GM12864 (cell line): ENCODE measurements at regions not wholly inside any gene's neighbourhood (a gene's known extent, or its start where the extent isn't known, plus 50 kb on each side); places are given as distances from the start of the nearest gene placed in this dataset.
"Not testable (repeated sequence)": the region's sequence is repeated elsewhere in the genome, so short reads cannot be mapped to it uniquely, and the experiment has no call there.

ENCODE experiments used
- DNase-seq: peaks from one replicate; pipeline ENCODE4 v3.0.0-alpha.2; 2011; ENCODE audit warnings: low read depth
- H3K4me3 ChIP-seq: 2 replicates; pipeline ENCODE4 v1.5.1; 2011; ENCODE audit warnings: mild to moderate bottlenecking, low read depth, low read length, control low read depth
- TF ChIP-seq, protein P1 (sequence below): IDR thresholded peaks from 2 replicates; pipeline ENCODE4 v1.5.1; 2011; ENCODE audit warnings: low read depth, mild to moderate bottlenecking, moderate library complexity, low read length, control low read depth, inconsistent platforms; ENCODE audit errors: missing control alignments

DNA sequence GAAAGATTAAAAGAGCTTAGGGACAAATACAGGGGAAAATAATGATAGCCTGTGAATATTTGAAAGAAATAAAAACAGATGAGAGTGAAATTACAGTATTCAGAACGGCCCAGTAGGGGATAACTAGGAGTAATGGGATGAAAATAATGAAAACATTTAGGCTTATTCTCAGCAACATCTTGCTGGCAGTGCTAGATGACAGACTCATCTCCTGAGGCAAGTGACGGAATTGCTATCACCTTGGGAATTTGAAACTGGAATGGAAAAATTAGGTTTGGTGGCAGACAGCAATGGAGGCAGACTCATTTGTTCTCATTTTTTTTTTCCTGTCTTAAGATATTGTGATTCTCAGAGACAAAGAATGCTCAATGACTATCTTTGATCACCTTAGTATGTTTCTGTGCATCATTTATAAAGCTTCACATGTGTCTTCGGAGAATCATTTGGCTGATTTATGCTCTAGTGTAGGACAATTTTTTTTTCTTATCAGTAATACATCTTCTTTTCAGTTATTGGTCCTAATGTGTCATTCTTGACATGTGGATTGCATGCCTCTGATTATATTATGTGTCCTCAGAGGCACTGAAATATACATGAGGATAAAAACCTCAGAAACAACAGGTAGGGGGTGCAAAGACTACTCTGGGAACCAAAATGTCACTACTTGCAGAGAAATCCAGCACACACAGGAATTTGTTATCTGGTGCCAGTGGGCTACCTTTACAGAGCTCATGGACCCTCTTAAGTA, 711.7 kb downstream of the EDEM1 start:
- TF ChIP-seq, protein P1, sequence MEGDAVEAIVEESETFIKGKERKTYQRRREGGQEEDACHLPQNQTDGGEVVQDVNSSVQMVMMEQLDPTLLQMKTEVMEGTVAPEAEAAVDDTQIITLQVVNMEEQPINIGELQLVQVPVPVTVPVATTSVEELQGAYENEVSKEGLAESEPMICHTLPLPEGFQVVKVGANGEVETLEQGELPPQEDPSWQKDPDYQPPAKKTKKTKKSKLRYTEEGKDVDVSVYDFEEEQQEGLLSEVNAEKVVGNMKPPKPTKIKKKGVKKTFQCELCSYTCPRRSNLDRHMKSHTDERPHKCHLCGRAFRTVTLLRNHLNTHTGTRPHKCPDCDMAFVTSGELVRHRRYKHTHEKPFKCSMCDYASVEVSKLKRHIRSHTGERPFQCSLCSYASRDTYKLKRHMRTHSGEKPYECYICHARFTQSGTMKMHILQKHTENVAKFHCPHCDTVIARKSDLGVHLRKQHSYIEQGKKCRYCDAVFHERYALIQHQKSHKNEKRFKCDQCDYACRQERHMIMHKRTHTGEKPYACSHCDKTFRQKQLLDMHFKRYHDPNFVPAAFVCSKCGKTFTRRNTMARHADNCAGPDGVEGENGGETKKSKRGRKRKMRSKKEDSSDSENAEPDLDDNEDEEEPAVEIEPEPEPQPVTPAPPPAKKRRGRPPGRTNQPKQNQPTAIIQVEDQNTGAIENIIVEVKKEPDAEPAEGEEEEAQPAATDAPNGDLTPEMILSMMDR: no peak
- no peak for DNase-seq
- H3K4me3 ChIP-seq: no peak overlapping the region

- TF ChIP-seq, protein P1: no peak
- DNase-seq: no peak
Measured at GRCh38 chr3:5917932-5918331, 730.4 kb downstream of the EDEM1 start.

DNA sequence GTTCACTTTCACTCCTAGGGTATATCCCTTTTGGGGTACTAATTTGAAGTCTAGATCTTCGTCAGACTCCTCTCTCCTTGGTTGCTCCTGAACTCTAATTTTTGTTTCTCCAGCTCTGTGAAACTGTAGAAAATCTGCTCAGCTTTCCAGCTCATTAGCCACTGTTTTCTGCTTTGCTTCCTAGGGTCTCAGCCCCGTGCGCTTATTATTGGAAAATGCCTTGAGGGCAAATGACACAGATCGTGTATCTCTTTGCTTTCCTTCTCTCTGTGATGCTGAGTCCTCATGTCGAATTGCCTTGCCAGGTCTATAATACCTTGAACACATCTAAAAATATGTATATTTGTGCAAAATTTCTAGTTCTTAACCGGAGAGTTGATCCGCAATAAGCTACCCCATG, 731.1 kb downstream of the EDEM1 start:
- TF ChIP-seq, protein P1: no peak
- H3K4me3 ChIP-seq: no peak overlapping the region
- DNase-seq: no peak

More at GRCh38 chr3:5917932-5918331, 730.4 kb downstream of the EDEM1 start:
- no peak overlapping the region for H3K4me3 ChIP-seq

GRCh38 chr3:5929027-5929426, 741.5 kb downstream of the EDEM1 start:
- H3K4me3 ChIP-seq: no peak overlapping the region
- no peak for DNase-seq
- TF ChIP-seq, protein P1: no peak

- not testable (repeated sequence) for H3K4me3 ChIP-seq, DNase-seq
Measured at GRCh38 chr3:5944061-5944460, 756.6 kb downstream of the EDEM1 start.

GRCh38 chr3:5948084-5948483, 760.6 kb downstream of the EDEM1 start:
- TF ChIP-seq, protein P1: no peak
- no peak overlapping the region for H3K4me3 ChIP-seq
- DNase-seq: no peak

- no peak overlapping the region for H3K4me3 ChIP-seq
- TF ChIP-seq, protein P1: no peak
- no peak for DNase-seq
Measured at GRCh38 chr3:5951026-5951425, 763.5 kb downstream of the EDEM1 start.
